Stimulated activated CD4-positive, alpha-beta T cell treated with anti-CD3 and anti-CD28 coated beads, Interleukin-1b, Interleukin-23, amount 100 ng/mL, for 1 hour (primary cell): ENCODE measurements at regions not wholly inside any gene's neighbourhood (a gene's known extent, or its start where the extent isn't known, plus 50 kb on each side); places are given as distances from the start of the nearest gene placed in this dataset.

Experiments used
- DNase-seq, 2 donors: peaks; one replicate each; pipeline ENCODE4 v3.0.0-alpha.2; 2020; ENCODE audit warnings: low read depth in 2 of 2

GRCh38 chr3:98994128-98994762 lies 92.8 kb upstream of the DCBLD2 start:
- DNase-seq: no peak

- DNase-seq: no peak
Observed at GRCh38 chr3:98991393-98991792, 89.9 kb upstream of the DCBLD2 start.

GRCh38 chr3:98990657-98991056 lies 89.2 kb upstream of the DCBLD2 start:
- no peak for DNase-seq

- no peak for DNase-seq
Observed at GRCh38 chr3:98986073-98986472, 84.6 kb upstream of the DCBLD2 start.

GRCh38 chr3:98985431-98985830 lies 83.9 kb upstream of the DCBLD2 start:
- no peak for DNase-seq

GRCh38 chr3:98984024-98984423 lies 82.5 kb upstream of the DCBLD2 start:
- no peak for DNase-seq

- no peak for DNase-seq
Observed at GRCh38 chr3:98982351-98982750, 80.9 kb upstream of the DCBLD2 start.

- no peak for DNase-seq
Observed at GRCh38 chr3:98980915-98981596, 79.6 kb upstream of the DCBLD2 start.

GRCh38 chr3:98979296-98979695 lies 77.8 kb upstream of the DCBLD2 start:
- no peak for DNase-seq

- DNase-seq: no peak
Observed at GRCh38 chr3:98978068-98978811, 76.7 kb upstream of the DCBLD2 start.

- DNase-seq: no peak
Observed at GRCh38 chr3:98977520-98977919, 76.0 kb upstream of the DCBLD2 start.

- DNase-seq: no peak
Observed at GRCh38 chr3:98974442-98974841, 72.9 kb upstream of the DCBLD2 start.

GRCh38 chr3:98972720-98973119 lies 71.2 kb upstream of the DCBLD2 start:
- DNase-seq: no peak

- DNase-seq: no peak
Observed at GRCh38 chr3:98972155-98972554, 70.7 kb upstream of the DCBLD2 start.

- no peak for DNase-seq
Observed at GRCh38 chr3:98971169-98971681, 69.7 kb upstream of the DCBLD2 start.

GRCh38 chr3:98969295-98969694 lies 67.8 kb upstream of the DCBLD2 start:
- no peak for DNase-seq

GRCh38 chr3:98968824-98969223 lies 67.3 kb upstream of the DCBLD2 start:
- no peak for DNase-seq

GRCh38 chr3:98968347-98968746 lies 66.9 kb upstream of the DCBLD2 start:
- DNase-seq: no peak

GRCh38 chr3:98967758-98968157 lies 66.3 kb upstream of the DCBLD2 start:
- DNase-seq: no peak

GRCh38 chr3:98966862-98967546 lies 65.5 kb upstream of the DCBLD2 start:
- DNase-seq: no peak

- DNase-seq: no peak
Observed at GRCh38 chr3:98966434-98966833, 64.9 kb upstream of the DCBLD2 start.

- DNase-seq: no peak
Observed at GRCh38 chr3:98964784-98965183, 63.3 kb upstream of the DCBLD2 start.
